ENCODE measurements at regions not wholly inside any gene's neighbourhood (a gene's known extent, or its start where the extent isn't known, plus 50 kb on each side); places are given as distances from the start of the nearest gene placed in this dataset.

DNA sequence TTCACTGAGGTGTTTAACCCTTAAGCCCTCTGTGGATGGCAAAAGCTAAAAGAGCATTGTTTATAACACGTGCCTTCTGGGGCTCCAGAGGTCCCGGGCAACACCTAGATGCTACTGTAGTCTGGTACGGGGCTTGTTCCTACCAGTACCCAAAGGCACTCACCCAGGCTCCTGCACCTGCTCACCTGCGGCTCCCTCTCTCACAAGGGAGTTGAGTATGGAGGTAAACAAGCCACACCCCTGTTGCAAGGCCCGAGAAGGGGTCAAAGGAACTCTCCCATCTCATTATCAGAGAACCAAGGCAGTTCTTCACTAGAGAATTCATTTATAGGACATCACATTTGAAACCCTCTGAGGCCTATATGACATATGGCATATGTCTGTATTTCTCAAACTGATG is 53.4 kb upstream of the IL6ST start:
- CTCF ChIA-PET (ENCODE audit: low intra/inter-chr PET ratio, low total read pairs) = no interaction called here

GRCh38 chr5:56047448-56047847 is 52.7 kb upstream of the IL6ST start:
- peaks cover 51% of the 10 kb centered on the region for H3K4me1 ChIP-seq (ENCODE audit: insufficient read depth, low read length)
- H3K27ac ChIP-seq (ENCODE audit: extremely low read length, insufficient read depth, low read length) = no peak overlapping the region
- no peaks in the 10 kb centered on the region for H3K79me2 ChIP-seq (ENCODE audit: insufficient read depth, low read length)
- intact Hi-C loops (cut with micrococcal nuclease; ENCODE audit: unreplicated experiment) = no loop called here
- H4K20me1 ChIP-seq (ENCODE audit: insufficient read depth, low read length) = no peaks in the 10 kb centered on the region
- H2AFZ ChIP-seq (ENCODE audit: low read length) = no peak overlapping the region
- no peaks in the 10 kb centered on the region for H3K9me3 ChIP-seq (ENCODE audit: low read length)
- H3K27me3 ChIP-seq (ENCODE audit: control insufficient read depth in 1 of 2, insufficient read depth in 2 of 2, low read length in 2 of 2) = no peaks in the 10 kb centered on the region
- ChIA-PET POLR2A (interaction anchor here (1.5 kb wide), 1 partner anchor 11 kb away, joined by 7 read pairs; no protein-coding TSS in a partner anchor), CTCF (ENCODE audit: low intra/inter-chr PET ratio, low total read pairs) (no interaction called here)
- no peak overlapping the region for H3K9ac ChIP-seq (ENCODE audit: insufficient read depth, low read depth, low read length)
- in situ Hi-C loops (cut with HindIII; ENCODE audit: extremely low pct_ligation_motif_present, low pct_unique_long_range_greater_than_20kb) = no loop called here
- ATAC-seq (peak; percentile 85), FAIRE-seq (no peak), DNase-seq (ENCODE audit: low spot score) (no peak)
- no TSS peak for BruUV-seq (replicated peaks)
- no peaks in the 10 kb centered on the region for H3K36me3 ChIP-seq (replicated peaks in 1 of 2; ENCODE audit: control insufficient read depth in 1 of 2, insufficient read depth in 2 of 2, low read length in 2 of 2)
- H3K4me3 ChIP-seq (replicated peaks in 1 of 3; ENCODE audit: insufficient read depth in 1 of 3, low read depth in 2 of 3, low read length in 3 of 3) = no peak overlapping the region
- H3K4me2 ChIP-seq (ENCODE audit: low read depth, low read length) = peak overlapping the region; percentile 14; the same call in 1 of the 2 replicates
- WGBS (ENCODE audit: low lambda C conversion rate) = 27% methylated on average over 4 of the region's 4 CpGs
- TF ChIP-seq BCL6 (CRISPR knock-in tag; IDR thresholded peaks at IDR 0.05) (peak; percentile 33; the same call in 1 of the 2 replicates), HOXA3 (CRISPR knock-in tag; IDR thresholded peaks at IDR 0.05) (no peak), HNF4A (CRISPR knock-in tag; IDR thresholded peaks at IDR 0.05) (peak; percentile 24; the same call in 1 of the 2 replicates), FOXA1 (IDR thresholded peaks at IDR 0.05) (no peak), FOXA1 (CRISPR knock-in tag; IDR thresholded peaks at IDR 0.05) (0 out of 2 replicates have a peak, but pooled peaks have one; percentile 7), TEAD3 (CRISPR knock-in tag; optimal IDR thresholded peaks at IDR 0.05; ENCODE audit: borderline replicate concordance) (peak; percentile 37)
- TF ChIP-seq, protein P1, sequence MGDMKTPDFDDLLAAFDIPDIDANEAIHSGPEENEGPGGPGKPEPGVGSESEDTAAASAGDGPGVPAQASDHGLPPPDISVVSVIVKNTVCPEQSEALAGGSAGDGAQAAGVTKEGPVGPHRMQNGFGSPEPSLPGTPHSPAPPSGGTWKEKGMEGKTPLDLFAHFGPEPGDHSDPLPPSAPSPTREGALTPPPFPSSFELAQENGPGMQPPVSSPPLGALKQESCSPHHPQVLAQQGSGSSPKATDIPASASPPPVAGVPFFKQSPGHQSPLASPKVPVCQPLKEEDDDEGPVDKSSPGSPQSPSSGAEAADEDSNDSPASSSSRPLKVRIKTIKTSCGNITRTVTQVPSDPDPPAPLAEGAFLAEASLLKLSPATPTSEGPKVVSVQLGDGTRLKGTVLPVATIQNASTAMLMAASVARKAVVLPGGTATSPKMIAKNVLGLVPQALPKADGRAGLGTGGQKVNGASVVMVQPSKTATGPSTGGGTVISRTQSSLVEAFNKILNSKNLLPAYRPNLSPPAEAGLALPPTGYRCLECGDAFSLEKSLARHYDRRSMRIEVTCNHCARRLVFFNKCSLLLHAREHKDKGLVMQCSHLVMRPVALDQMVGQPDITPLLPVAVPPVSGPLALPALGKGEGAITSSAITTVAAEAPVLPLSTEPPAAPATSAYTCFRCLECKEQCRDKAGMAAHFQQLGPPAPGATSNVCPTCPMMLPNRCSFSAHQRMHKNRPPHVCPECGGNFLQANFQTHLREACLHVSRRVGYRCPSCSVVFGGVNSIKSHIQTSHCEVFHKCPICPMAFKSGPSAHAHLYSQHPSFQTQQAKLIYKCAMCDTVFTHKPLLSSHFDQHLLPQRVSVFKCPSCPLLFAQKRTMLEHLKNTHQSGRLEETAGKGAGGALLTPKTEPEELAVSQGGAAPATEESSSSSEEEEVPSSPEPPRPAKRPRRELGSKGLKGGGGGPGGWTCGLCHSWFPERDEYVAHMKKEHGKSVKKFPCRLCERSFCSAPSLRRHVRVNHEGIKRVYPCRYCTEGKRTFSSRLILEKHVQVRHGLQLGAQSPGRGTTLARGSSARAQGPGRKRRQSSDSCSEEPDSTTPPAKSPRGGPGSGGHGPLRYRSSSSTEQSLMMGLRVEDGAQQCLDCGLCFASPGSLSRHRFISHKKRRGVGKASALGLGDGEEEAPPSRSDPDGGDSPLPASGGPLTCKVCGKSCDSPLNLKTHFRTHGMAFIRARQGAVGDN (CRISPR knock-in tag; IDR thresholded peaks at IDR 0.05) = 0 out of 2 replicates have a peak, but pooled peaks have one; percentile 19

More for the DNA sequence above, 53.4 kb upstream of the IL6ST start:
- no TSS peak for BruUV-seq (replicated peaks)
- Histone ChIP-seq H3K9ac (ENCODE audit: insufficient read depth, low read depth, low read length) (no peak overlapping the region), H3K27me3 (ENCODE audit: control insufficient read depth in 1 of 2, insufficient read depth in 2 of 2, low read length in 2 of 2) (no peaks in the 10 kb centered on the region), H3K9me3 (ENCODE audit: low read length) (peaks cover 4% of the 10 kb centered on the region), H3K4me1 (ENCODE audit: insufficient read depth, low read length) (peaks cover 52% of the 10 kb centered on the region), H3K79me2 (ENCODE audit: insufficient read depth, low read length) (no peaks in the 10 kb centered on the region), H3K36me3 (replicated peaks in 1 of 2; ENCODE audit: control insufficient read depth in 1 of 2, insufficient read depth in 2 of 2, low read length in 2 of 2) (no peaks in the 10 kb centered on the region), H3K4me3 (replicated peaks in 1 of 3; ENCODE audit: insufficient read depth in 1 of 3, low read depth in 2 of 3, low read length in 3 of 3) (no peak overlapping the region), H3K27ac (ENCODE audit: extremely low read length, insufficient read depth, low read length) (no peak overlapping the region), H2AFZ (ENCODE audit: low read length) (no peak overlapping the region), H4K20me1 (ENCODE audit: insufficient read depth, low read length) (no peaks in the 10 kb centered on the region), H3K4me2 (ENCODE audit: low read depth, low read length) (no peak overlapping the region)
- in situ Hi-C loops (cut with HindIII; ENCODE audit: extremely low pct_ligation_motif_present, low pct_unique_long_range_greater_than_20kb) (no loop called here), intact Hi-C loops (cut with micrococcal nuclease; ENCODE audit: unreplicated experiment) (no loop called here)
- 67% methylated on average over 5 of the region's 5 CpGs for WGBS (ENCODE audit: low lambda C conversion rate)
- DNase-seq (ENCODE audit: low spot score) (no peak), FAIRE-seq (no peak), ATAC-seq (peak; percentile 38; the same call in 2 of the 3 replicates)
- POLR2A ChIA-PET = interaction anchor here (1.5 kb wide), 1 partner anchor 10 kb away, joined by 7 read pairs; no protein-coding TSS in a partner anchor
- TF ChIP-seq YY1 (IDR thresholded peaks at IDR 0.05; ENCODE audit: insufficient read depth, insufficient replicate concordance, low read depth, low read length) (no peak), ZNF18 (CRISPR knock-in tag; IDR thresholded peaks at IDR 0.05; ENCODE audit: insufficient replicate concordance) (no peak), MXD3 (CRISPR knock-in tag; IDR thresholded peaks at IDR 0.05) (no peak), ZNF20 (CRISPR knock-in tag; IDR thresholded peaks at IDR 0.05) (no peak), ZNF484 (CRISPR knock-in tag; IDR thresholded peaks at IDR 0.05; ENCODE audit: borderline replicate concordance, low read depth) (no peak)

Measured in HepG2 (cell line).